ENCODE measurements at regions not wholly inside any gene's neighbourhood (a gene's known extent, or its start where the extent isn't known, plus 50 kb on each side); places are given as distances from the start of the nearest gene placed in this dataset.
A peak's percentile ranks its signal among the peaks of the same experiment; 100 is the strongest.

DNA sequence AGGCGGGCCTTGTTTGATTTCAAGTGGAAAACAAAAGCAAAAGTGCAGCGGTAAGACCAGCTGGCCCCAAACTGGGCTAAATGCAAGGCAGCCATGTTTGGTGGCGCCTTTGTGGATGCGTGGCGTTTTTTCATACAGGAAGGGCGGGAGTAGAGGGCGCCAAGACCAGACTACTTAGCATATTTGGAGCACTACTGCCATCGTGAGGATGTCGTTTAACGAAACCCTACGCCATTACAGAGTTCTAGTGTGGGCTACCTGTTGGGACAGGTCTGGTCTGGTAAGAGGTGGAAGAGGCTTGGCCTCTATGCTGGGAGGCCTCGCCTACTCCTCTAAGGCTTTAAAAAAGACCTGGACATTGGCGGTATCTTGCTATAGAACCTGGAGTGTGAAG, 230.7 kb upstream of the STK26 start:
- Histone ChIP-seq H3K9me3 (ENCODE audit: control insufficient read depth in 3 of 3, low read length in 3 of 3) (no peaks in the 10 kb centered on the region), H3K27me3 (ENCODE audit: control insufficient read depth in 3 of 3, insufficient read depth in 3 of 3, low read length in 3 of 3) (no peaks in the 10 kb centered on the region), H3K4me1 (ENCODE audit: control insufficient read depth in 3 of 3, insufficient read depth in 3 of 3, low read length in 3 of 3) (peaks cover 0 to 11% (median 0%) of the 10 kb centered on the region in 3 donors), H3K36me3 (ENCODE audit: control insufficient read depth in 3 of 3, insufficient read depth in 3 of 3, low read length in 3 of 3) (no peaks in the 10 kb centered on the region), H3K4me3 (ENCODE audit: low read length in 3 of 3) (peak overlapping the region in 1 of 3 donors; percentile 76), H3K9ac (ENCODE audit: low read depth in 1 of 3, low read length in 3 of 3) (peak overlapping the region in 1 of 3 donors; percentile 63), H3K27ac (ENCODE audit: low read depth, low read length) (peak overlapping the region; percentile 78)

GRCh38 chrX:131792789-131793462, 230.2 kb upstream of the STK26 start:
- peak overlapping the region in 1 of 3 donors; percentile 63 for H3K9ac ChIP-seq (ENCODE audit: low read depth in 1 of 3, low read length in 3 of 3)
- H3K36me3 ChIP-seq (ENCODE audit: control insufficient read depth in 3 of 3, insufficient read depth in 3 of 3, low read length in 3 of 3), result no peaks in the 10 kb centered on the region
- peaks cover 0 to 11% (median 0%) of the 10 kb centered on the region in 3 donors for H3K4me1 ChIP-seq (ENCODE audit: control insufficient read depth in 3 of 3, insufficient read depth in 3 of 3, low read length in 3 of 3)
- H3K27me3 ChIP-seq (ENCODE audit: control insufficient read depth in 3 of 3, insufficient read depth in 3 of 3, low read length in 3 of 3), result no peaks in the 10 kb centered on the region
- H3K27ac ChIP-seq (ENCODE audit: low read depth, low read length), result peak overlapping the region; percentile 78
- H3K4me3 ChIP-seq (ENCODE audit: low read length in 3 of 3), result peak overlapping the region in 1 of 3 donors; percentile 76
- no peaks in the 10 kb centered on the region for H3K9me3 ChIP-seq (ENCODE audit: control insufficient read depth in 3 of 3, low read length in 3 of 3)

- peak overlapping the region in 1 of 3 donors; percentile 61 for H3K4me3 ChIP-seq (ENCODE audit: low read length in 3 of 3)
- H3K9me3 ChIP-seq (ENCODE audit: control insufficient read depth in 3 of 3, low read length in 3 of 3), result no peaks in the 10 kb centered on the region
- H3K4me1 ChIP-seq (ENCODE audit: control insufficient read depth in 3 of 3, insufficient read depth in 3 of 3, low read length in 3 of 3), result peaks cover 0 to 11% (median 0%) of the 10 kb centered on the region in 3 donors
- H3K9ac ChIP-seq (ENCODE audit: low read depth in 1 of 3, low read length in 3 of 3), result no peak overlapping the region
- H3K36me3 ChIP-seq (ENCODE audit: control insufficient read depth in 3 of 3, insufficient read depth in 3 of 3, low read length in 3 of 3), result no peaks in the 10 kb centered on the region
- H3K27me3 ChIP-seq (ENCODE audit: control insufficient read depth in 3 of 3, insufficient read depth in 3 of 3, low read length in 3 of 3), result no peaks in the 10 kb centered on the region
- no peak overlapping the region for H3K27ac ChIP-seq (ENCODE audit: low read depth, low read length)
These were observed 227.5 kb upstream of the STK26 start for GRCh38 chrX:131795442-131796229.

DNA sequence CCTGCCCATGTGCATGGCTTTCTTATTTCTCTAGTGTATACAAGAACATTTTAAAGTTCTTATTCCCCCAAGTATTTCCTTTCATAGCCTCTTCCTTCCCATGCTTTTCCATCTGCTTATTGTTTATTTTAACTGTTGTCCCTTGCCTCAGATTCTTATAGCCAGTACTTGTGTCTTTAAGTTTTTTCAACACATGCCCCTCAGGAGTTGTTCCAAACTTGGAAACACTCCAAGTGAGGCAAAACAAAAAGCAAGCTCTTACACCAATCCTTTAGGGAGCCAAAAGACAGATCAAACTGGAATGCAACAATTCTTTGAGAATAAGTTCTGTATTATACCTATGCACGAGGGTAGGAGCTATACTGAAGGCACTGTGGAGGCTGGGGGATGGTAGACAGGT, 222.0 kb upstream of the STK26 start:
- Histone ChIP-seq H3K27me3 (ENCODE audit: control insufficient read depth in 3 of 3, insufficient read depth in 3 of 3, low read length in 3 of 3) (no peaks in the 10 kb centered on the region), H3K36me3 (ENCODE audit: control insufficient read depth in 3 of 3, insufficient read depth in 3 of 3, low read length in 3 of 3) (no peaks in the 10 kb centered on the region), H3K27ac (ENCODE audit: low read depth, low read length) (no peak overlapping the region), H3K9me3 (ENCODE audit: control insufficient read depth in 3 of 3, low read length in 3 of 3) (no peaks in the 10 kb centered on the region), H3K4me1 (ENCODE audit: control insufficient read depth in 3 of 3, insufficient read depth in 3 of 3, low read length in 3 of 3) (peaks cover 0 to 10% (median 0%) of the 10 kb centered on the region in 3 donors), H3K4me3 (ENCODE audit: low read length in 3 of 3) (no peak overlapping the region), H3K9ac (ENCODE audit: low read depth in 1 of 3, low read length in 3 of 3) (no peak overlapping the region)

GRCh38 chrX:131801911-131802310, 221.2 kb upstream of the STK26 start:
- no peak overlapping the region for H3K27ac ChIP-seq (ENCODE audit: low read depth, low read length)
- H3K4me3 ChIP-seq (ENCODE audit: low read length in 3 of 3), result no peak overlapping the region
- no peaks in the 10 kb centered on the region for H3K27me3 ChIP-seq (ENCODE audit: control insufficient read depth in 3 of 3, insufficient read depth in 3 of 3, low read length in 3 of 3)
- H3K9me3 ChIP-seq (ENCODE audit: control insufficient read depth in 3 of 3, low read length in 3 of 3), result no peaks in the 10 kb centered on the region
- peaks cover 0 to 10% (median 0%) of the 10 kb centered on the region in 3 donors for H3K4me1 ChIP-seq (ENCODE audit: control insufficient read depth in 3 of 3, insufficient read depth in 3 of 3, low read length in 3 of 3)
- no peaks in the 10 kb centered on the region for H3K36me3 ChIP-seq (ENCODE audit: control insufficient read depth in 3 of 3, insufficient read depth in 3 of 3, low read length in 3 of 3)
- no peak overlapping the region for H3K9ac ChIP-seq (ENCODE audit: low read depth in 1 of 3, low read length in 3 of 3)

GRCh38 chrX:131802836-131803626, 220.1 kb upstream of the STK26 start:
- peak overlapping the region in 1 of 3 donors; percentile 40 for H3K9ac ChIP-seq (ENCODE audit: low read depth in 1 of 3, low read length in 3 of 3)
- no peaks in the 10 kb centered on the region for H3K9me3 ChIP-seq (ENCODE audit: control insufficient read depth in 3 of 3, low read length in 3 of 3)
- no peak overlapping the region for H3K27ac ChIP-seq (ENCODE audit: low read depth, low read length)
- H3K36me3 ChIP-seq (ENCODE audit: control insufficient read depth in 3 of 3, insufficient read depth in 3 of 3, low read length in 3 of 3), result no peaks in the 10 kb centered on the region
- H3K4me3 ChIP-seq (ENCODE audit: low read length in 3 of 3), result peak overlapping the region in 2 of 3 donors; percentile 13 to 55
- no peaks in the 10 kb centered on the region for H3K27me3 ChIP-seq (ENCODE audit: control insufficient read depth in 3 of 3, insufficient read depth in 3 of 3, low read length in 3 of 3)
- peaks cover 0 to 10% (median 0%) of the 10 kb centered on the region in 3 donors for H3K4me1 ChIP-seq (ENCODE audit: control insufficient read depth in 3 of 3, insufficient read depth in 3 of 3, low read length in 3 of 3)

- H3K4me3 ChIP-seq (ENCODE audit: low read length in 3 of 3), result peak overlapping the region; percentile 45 to 76 (median 72)
These were observed 210.0 kb upstream of the STK26 start for GRCh38 chrX:131812847-131813825.

GRCh38 chrX:131816551-131817136, 206.5 kb upstream of the STK26 start:
- Histone ChIP-seq H3K4me3 (ENCODE audit: low read length in 3 of 3) (peak overlapping the region in 2 of 3 donors; percentile 15 to 70), H3K9me3 (ENCODE audit: control insufficient read depth in 3 of 3, low read length in 3 of 3) (no peaks in the 10 kb centered on the region), H3K27ac (ENCODE audit: low read depth, low read length) (peak overlapping the region; percentile 67), H3K4me1 (ENCODE audit: control insufficient read depth in 3 of 3, insufficient read depth in 3 of 3, low read length in 3 of 3) (peaks cover 0 to 12% (median 0%) of the 10 kb centered on the region in 3 donors), H3K27me3 (ENCODE audit: control insufficient read depth in 3 of 3, insufficient read depth in 3 of 3, low read length in 3 of 3) (no peaks in the 10 kb centered on the region), H3K36me3 (ENCODE audit: control insufficient read depth in 3 of 3, insufficient read depth in 3 of 3, low read length in 3 of 3) (no peaks in the 10 kb centered on the region), H3K9ac (ENCODE audit: low read depth in 1 of 3, low read length in 3 of 3) (peak overlapping the region in 1 of 3 donors; percentile 62)

More at GRCh38 chrX:131812847-131813825, 210.0 kb upstream of the STK26 start:
- Histone ChIP-seq H3K9ac (ENCODE audit: low read depth in 1 of 3, low read length in 3 of 3) (peak overlapping the region; percentile 24 to 58 (median 25)), H3K9me3 (ENCODE audit: control insufficient read depth in 3 of 3, low read length in 3 of 3) (no peaks in the 10 kb centered on the region), H3K27ac (ENCODE audit: low read depth, low read length) (peak overlapping the region; percentile 78), H3K27me3 (ENCODE audit: control insufficient read depth in 3 of 3, insufficient read depth in 3 of 3, low read length in 3 of 3) (no peaks in the 10 kb centered on the region), H3K4me1 (ENCODE audit: control insufficient read depth in 3 of 3, insufficient read depth in 3 of 3, low read length in 3 of 3) (peaks cover 0 to 9% (median 0%) of the 10 kb centered on the region in 3 donors), H3K36me3 (ENCODE audit: control insufficient read depth in 3 of 3, insufficient read depth in 3 of 3, low read length in 3 of 3) (no peaks in the 10 kb centered on the region)
